ENCODE measurements at regions not wholly inside any gene's neighbourhood (a gene's known extent, or its start where the extent isn't known, plus 50 kb on each side); places are given as distances from the start of the nearest gene placed in this dataset.

DNA sequence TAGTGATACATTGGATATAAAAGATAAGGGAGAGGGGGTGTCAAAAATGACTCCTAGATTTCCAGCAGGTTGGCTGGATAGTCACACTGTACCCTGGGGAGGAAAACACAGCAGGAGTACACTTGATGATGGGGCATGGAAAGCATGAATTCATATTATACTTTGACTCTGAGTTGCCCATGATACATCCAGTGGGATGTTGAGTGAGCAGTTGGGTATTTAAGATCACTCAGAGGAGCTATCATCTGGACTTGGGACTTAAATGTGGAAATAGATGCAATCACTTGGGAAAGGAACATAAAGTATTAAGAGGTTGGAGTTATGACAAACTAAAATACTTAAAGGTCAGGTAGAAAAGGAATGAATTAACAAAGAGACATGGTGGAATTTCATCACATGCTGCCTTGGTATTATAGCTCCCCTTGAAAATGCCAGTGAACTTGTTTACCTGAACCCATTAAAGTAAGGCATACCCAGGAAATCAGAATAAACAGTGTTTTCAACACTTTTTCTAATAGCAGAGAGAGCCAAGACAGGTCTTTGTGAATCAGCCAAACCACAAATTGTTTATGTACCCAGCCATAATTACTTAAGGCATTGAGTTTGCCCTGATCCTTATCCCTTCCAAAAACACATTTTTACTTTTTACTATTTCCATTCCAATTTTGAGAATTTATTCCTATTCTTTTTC, 49.9 kb upstream of the ABI3BP start:
- 0 out of 6 replicates have a peak overlapping the region, but pooled peaks of 1 of the 2 experiments have one; percentile 39 for H3K27ac ChIP-seq
- no peaks in the 10 kb centered on the region for H3K4me1 ChIP-seq
- DNase-seq (ENCODE audit: low read depth in 1 of 2, low spot score in 1 of 2) (peak in 1 of 2 experiments; percentile 19), ATAC-seq (no peak), FAIRE-seq (no peak)
- no peak overlapping the region for H3K4me2 ChIP-seq
- H3K9me3 ChIP-seq: peaks cover 5% of the 10 kb centered on the region; the same call in 1 of the 3 replicates
- ChIA-PET CTCF (interaction anchor here (1.1 to 1.2 kb wide), 2 partner anchors 17 to 158 kb away, joined by 3 to 5 read pairs; no protein-coding TSS in a partner anchor), POLR2A (no interaction called here)
- no peak for TF ChIP-seq HEYL (CRISPR knock-in tag; IDR thresholded peaks at IDR 0.05)
- no peak overlapping the region for H3K4me3 ChIP-seq
